BLaER1 treated with 17β-estradiol and CSF1 and Interleukin-3, amounts not matched to agents 10 nM and 100 nM (cell line): ENCODE measurements at regions not wholly inside any gene's neighbourhood (a gene's known extent, or its start where the extent isn't known, plus 50 kb on each side); places are given as distances from the start of the nearest gene placed in this dataset.

Experiments
- H3K27ac ChIP-seq, 11 experiments: shearing (Covaris generic); formaldehyde crosslinking; 2 replicates each; pipeline ENCODE4 v1.8.1; 2022
- H3K27me3 ChIP-seq, 11 experiments: shearing (Covaris generic); formaldehyde crosslinking; 2 replicates each; pipeline ENCODE4 v1.8.1; 2022
- H3K36me3 ChIP-seq, 11 experiments: shearing (Covaris generic); formaldehyde crosslinking; 2 replicates each; pipeline ENCODE4 v1.8.1; 2022
- H3K4me1 ChIP-seq, 10 experiments: shearing (Covaris generic); formaldehyde crosslinking; 2 replicates each; pipeline ENCODE4 v1.8.1; 2022
- H3K4me2 ChIP-seq, 11 experiments: shearing (Covaris generic); formaldehyde crosslinking; 2 replicates each; pipeline ENCODE4 v1.8.1; 2022
- H3K4me3 ChIP-seq, 10 experiments: shearing (Covaris generic); formaldehyde crosslinking; 2 replicates each; pipeline ENCODE4 v1.8.1; 2022
- H3K9ac ChIP-seq, 11 experiments: shearing (Covaris generic); formaldehyde crosslinking; 2 replicates each; pipeline ENCODE4 v1.8.1; 2022
- H3K9me3 ChIP-seq, 11 experiments: shearing (Covaris generic); formaldehyde crosslinking; replicated peaks in 1 of 11; 2 replicates each; pipeline ENCODE4 v1.8.1; 2022
- H4K20me1 ChIP-seq, 11 experiments: shearing (Covaris generic); formaldehyde crosslinking; 2 replicates each; pipeline ENCODE4 v1.8.1; 2022
- Cebpa-rat ChIP-seq, 11 experiments: shearing (Covaris generic); IDR thresholded peaks; 2 replicates each; pipeline ENCODE4 v1.8.1; 2022

DNA sequence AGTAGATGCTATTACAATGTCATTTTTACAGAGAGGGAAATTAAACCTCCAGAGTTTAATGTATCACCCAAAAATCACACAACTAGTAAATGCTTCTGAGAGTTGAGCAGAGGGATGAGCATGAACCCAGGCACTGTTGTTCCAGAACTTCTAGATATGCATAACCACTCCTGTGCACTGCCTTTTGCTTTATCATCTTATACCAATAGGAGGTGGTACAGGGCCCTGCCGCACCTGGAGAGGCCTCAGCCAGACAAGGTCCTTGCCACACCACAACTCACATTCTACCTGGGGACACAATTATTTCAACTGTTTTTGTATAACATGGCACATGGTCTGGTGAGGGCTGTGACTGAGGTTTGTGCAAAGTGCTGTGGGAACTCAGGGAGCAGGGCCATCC lies 78.5 kb upstream of the NTRK3 start:
- Histone ChIP-seq H3K4me3 (no peak overlapping the region), H3K9me3 (no peaks in the 10 kb centered on the region), H4K20me1 (no peaks in the 10 kb centered on the region), H3K4me2 (no peak overlapping the region), H3K9ac (no peak overlapping the region), H3K4me1 (no peaks in the 10 kb centered on the region), H3K36me3 (no peaks in the 10 kb centered on the region), H3K27me3 (no peaks in the 10 kb centered on the region), H3K27ac (no peak overlapping the region)
- TF ChIP-seq Cebpa-rat (IDR thresholded peaks at IDR 0.05), result no peak

DNA sequence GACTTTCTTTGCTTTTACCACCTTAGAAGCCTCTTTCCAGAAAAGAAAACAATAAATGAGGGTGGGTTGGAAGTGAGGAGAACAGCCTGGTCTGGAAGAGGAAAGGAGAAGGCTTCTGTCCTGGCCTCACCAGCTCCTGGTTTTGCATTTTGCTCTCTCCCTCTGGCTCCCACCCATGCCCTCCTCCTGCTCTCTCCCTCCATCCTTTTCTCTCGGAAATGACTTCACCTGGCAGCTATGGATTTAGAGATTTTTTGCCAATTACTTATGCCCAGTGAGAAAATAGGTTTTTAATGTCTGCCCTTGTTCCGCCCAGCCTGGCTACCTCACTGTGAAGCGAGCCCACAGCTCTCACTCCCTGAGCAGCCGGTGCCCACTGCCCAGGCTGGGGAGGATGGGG lies 77.9 kb upstream of the NTRK3 start:
- no peak for TF ChIP-seq Cebpa-rat (IDR thresholded peaks at IDR 0.05)
- Histone ChIP-seq H4K20me1 (no peaks in the 10 kb centered on the region), H3K36me3 (no peaks in the 10 kb centered on the region), H3K27me3 (no peaks in the 10 kb centered on the region), H3K4me1 (no peaks in the 10 kb centered on the region), H3K9ac (no peak overlapping the region), H3K27ac (no peak overlapping the region), H3K4me3 (no peak overlapping the region), H3K9me3 (no peaks in the 10 kb centered on the region), H3K4me2 (no peak overlapping the region)

DNA sequence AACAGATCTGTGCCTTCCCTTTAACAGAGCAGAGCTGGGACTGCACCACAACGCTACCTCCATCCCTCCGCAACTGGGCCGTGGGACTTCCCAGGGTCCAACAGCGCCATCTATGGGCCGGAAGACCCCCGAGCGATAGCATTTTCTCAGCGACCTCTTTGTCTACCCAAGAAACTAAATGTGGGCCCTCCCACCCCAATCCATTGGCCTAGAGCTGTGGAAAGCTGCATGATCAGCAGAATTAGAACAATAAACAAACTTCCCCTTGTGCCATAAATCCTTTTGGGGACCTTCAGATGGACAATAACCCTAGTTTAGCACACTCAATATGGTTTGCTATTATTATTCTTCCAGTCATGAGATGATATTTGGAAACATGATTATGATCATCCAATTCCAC lies 74.8 kb upstream of the NTRK3 start:
- Histone ChIP-seq H3K27ac (no peak overlapping the region), H4K20me1 (no peaks in the 10 kb centered on the region), H3K9me3 (no peaks in the 10 kb centered on the region), H3K4me2 (no peak overlapping the region), H3K27me3 (no peaks in the 10 kb centered on the region), H3K4me1 (no peaks in the 10 kb centered on the region), H3K9ac (no peak overlapping the region), H3K36me3 (no peaks in the 10 kb centered on the region), H3K4me3 (no peak overlapping the region)
- no peak for TF ChIP-seq Cebpa-rat (IDR thresholded peaks at IDR 0.05)

DNA sequence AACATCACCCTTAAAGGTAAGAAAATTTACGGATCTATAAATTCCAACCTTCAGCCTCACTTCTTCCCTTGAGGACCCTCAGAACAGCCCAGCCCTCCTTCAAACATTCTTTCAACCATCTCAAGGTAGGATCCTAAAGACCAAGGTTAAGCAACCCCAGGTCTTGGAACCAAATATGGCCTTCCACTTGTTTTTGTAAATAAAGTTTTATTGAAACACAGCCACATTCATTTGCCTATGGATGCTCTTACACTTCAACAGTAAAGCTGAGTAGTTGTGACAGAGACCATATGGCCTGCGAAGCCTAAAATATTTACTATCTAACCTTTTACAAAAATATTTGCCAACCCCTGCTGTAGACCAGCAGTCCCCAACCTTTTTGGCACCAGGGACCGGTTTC lies 70.4 kb upstream of the NTRK3 start:
- Histone ChIP-seq H3K9me3 (no peaks in the 10 kb centered on the region), H3K27me3 (no peaks in the 10 kb centered on the region), H3K27ac (no peak overlapping the region), H3K4me2 (no peak overlapping the region), H3K4me3 (no peak overlapping the region), H3K9ac (no peak overlapping the region), H4K20me1 (no peaks in the 10 kb centered on the region), H3K36me3 (no peaks in the 10 kb centered on the region), H3K4me1 (no peaks in the 10 kb centered on the region)
- TF ChIP-seq Cebpa-rat (IDR thresholded peaks at IDR 0.05), result no peak

DNA sequence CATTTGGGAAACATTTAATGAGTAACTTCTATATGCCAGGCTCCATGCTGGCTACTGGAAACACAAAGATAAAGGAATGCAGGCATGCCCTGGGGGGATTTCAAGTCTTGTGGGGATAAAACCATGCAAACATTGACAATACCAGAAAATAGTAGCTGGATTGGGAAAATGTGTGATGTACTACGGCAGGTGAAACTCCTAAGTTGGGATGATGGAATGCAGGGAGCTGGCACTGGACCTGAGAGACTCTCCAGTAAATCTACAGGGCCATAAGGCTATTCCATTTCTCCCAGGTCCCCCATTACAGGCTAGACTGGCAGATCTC lies 68.2 kb upstream of the NTRK3 start:
- Histone ChIP-seq H3K36me3 (no peaks in the 10 kb centered on the region), H4K20me1 (no peaks in the 10 kb centered on the region), H3K9ac (no peak overlapping the region), H3K27ac (no peak overlapping the region), H3K4me2 (no peak overlapping the region), H3K27me3 (no peaks in the 10 kb centered on the region), H3K9me3 (0 out of 22 replicates have a peak, but pooled peaks cover 0 to 6% (median 0%) of the 10 kb centered on the region in 11 experiments), H3K4me1 (no peaks in the 10 kb centered on the region), H3K4me3 (no peak overlapping the region)
- no peak for TF ChIP-seq Cebpa-rat (IDR thresholded peaks at IDR 0.05)

DNA sequence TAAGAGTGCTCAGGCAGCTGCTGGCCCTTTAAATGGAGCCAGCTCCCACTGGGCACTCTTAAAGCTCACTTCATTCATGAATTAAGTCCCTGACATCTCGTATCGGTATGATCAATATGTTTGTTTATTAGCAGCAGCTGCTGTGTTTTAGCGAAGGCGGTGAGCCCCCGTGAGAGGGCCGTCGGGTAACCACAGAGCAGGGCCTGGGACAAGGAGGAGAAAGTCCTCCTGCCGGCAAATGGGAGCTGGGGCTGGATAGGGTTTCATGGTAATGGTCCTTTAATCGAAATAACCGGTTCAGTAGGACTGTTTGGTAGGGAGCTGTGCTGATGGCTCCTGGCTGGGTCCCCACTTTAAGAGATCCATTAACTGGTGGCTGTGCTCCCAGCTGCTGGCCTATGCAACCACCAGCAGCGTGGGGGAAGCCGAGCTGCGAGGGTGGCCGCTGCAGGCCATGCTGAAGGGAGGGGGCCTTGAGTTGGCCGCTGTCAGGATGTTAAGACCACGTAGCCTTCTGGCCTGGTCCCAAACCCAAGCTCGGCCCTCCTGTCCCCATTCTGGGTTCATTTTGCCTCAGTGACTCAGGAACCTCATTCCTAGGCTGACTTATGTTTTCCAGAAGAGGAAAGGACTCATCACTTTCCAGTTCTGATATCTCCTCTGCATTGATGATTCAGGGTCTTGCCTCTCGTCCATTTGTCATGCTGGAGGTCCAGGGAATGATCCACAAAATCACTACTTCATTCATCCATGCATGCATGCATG lies 67.6 kb upstream of the NTRK3 start:
- Histone ChIP-seq H3K27ac (no peak overlapping the region), H3K4me1 (no peaks in the 10 kb centered on the region), H3K9me3 (0 out of 22 replicates have a peak, but pooled peaks cover 0 to 6% (median 0%) of the 10 kb centered on the region in 11 experiments), H3K36me3 (no peaks in the 10 kb centered on the region), H3K4me2 (no peak overlapping the region), H3K4me3 (no peak overlapping the region), H3K9ac (no peak overlapping the region), H4K20me1 (no peaks in the 10 kb centered on the region), H3K27me3 (no peaks in the 10 kb centered on the region)
- TF ChIP-seq Cebpa-rat (IDR thresholded peaks at IDR 0.05), result no peak

DNA sequence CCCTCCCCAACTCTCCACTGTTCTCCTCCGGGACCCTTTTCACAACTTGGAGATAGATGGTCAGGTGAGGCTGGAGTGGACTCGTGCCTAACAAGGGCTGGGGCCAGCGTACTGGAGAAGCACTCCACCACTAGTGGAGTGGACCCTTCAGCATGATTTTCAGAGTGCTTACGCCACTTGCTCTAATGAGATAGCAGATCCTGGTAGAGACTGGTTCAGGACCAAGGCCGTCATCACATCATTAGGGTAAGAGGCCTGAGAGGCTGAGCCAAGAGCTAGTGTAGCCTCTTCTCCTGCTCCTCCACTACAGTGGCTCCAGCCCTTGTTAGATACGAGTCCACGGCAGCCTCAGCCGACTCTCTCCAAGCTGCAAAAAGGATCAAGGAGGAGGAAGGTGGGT lies 66.9 kb upstream of the NTRK3 start:
- TF ChIP-seq Cebpa-rat (IDR thresholded peaks at IDR 0.05), result no peak
- 0 out of 22 replicates have a peak, but pooled peaks cover 0 to 6% (median 0%) of the 10 kb centered on the region in 11 experiments for H3K9me3 ChIP-seq
- no peak overlapping the region for H3K9ac ChIP-seq
- no peaks in the 10 kb centered on the region for H3K36me3 ChIP-seq
- H4K20me1 ChIP-seq, result no peaks in the 10 kb centered on the region
- H3K4me3 ChIP-seq, result no peak overlapping the region
- H3K27ac ChIP-seq, result no peak overlapping the region
- H3K4me1 ChIP-seq, result no peaks in the 10 kb centered on the region
- H3K27me3 ChIP-seq, result no peaks in the 10 kb centered on the region
- H3K4me2 ChIP-seq, result no peak overlapping the region

DNA sequence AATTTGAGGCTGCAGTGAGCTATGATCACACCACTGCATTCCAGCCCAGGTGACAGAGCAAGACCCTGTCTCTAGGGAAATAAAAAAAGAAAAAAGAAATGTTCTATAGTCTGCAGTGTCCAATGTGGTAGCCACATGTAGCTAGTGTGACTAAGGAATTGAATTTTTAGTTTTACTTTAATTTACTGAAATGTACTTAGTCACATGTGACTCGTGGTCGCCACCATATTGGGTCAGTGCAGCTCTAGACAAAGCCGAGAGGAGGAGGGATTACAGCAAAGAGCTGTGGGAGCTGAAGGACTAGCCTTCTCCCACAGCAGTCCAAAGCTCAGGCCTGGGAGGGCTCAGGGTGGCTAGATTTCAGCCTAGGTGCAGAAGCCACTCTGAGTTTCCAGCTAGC lies 65.9 kb upstream of the NTRK3 start:
- Histone ChIP-seq H3K9ac (no peak overlapping the region), H3K4me2 (no peak overlapping the region), H3K4me1 (no peaks in the 10 kb centered on the region), H4K20me1 (no peaks in the 10 kb centered on the region), H3K27me3 (no peaks in the 10 kb centered on the region), H3K4me3 (no peak overlapping the region), H3K27ac (no peak overlapping the region), H3K9me3 (0 out of 22 replicates have a peak, but pooled peaks cover 0 to 6% (median 0%) of the 10 kb centered on the region in 11 experiments), H3K36me3 (no peaks in the 10 kb centered on the region)
- TF ChIP-seq Cebpa-rat (IDR thresholded peaks at IDR 0.05), result no peak

DNA sequence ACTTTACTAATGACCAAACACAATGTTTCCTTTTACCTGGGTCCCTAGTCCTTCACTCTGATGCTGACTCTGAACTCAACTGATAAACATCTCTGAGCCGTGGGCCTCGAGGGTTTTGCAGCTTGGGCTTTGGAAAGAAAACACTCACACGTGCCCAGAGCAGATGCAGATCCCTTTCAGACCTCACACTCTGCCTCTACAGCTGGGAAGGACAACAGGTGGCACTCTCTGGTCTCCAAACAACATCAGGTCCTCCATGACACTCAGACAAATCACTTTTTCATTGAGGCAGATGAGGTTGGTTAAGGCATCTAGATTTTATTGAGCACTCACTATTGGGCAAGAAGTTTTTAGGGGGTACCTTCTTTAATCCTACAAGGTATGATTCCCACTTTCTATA lies 64.7 kb upstream of the NTRK3 start:
- no peak overlapping the region for H3K9ac ChIP-seq
- no peaks in the 10 kb centered on the region for H4K20me1 ChIP-seq
- no peak overlapping the region for H3K4me2 ChIP-seq

DNA sequence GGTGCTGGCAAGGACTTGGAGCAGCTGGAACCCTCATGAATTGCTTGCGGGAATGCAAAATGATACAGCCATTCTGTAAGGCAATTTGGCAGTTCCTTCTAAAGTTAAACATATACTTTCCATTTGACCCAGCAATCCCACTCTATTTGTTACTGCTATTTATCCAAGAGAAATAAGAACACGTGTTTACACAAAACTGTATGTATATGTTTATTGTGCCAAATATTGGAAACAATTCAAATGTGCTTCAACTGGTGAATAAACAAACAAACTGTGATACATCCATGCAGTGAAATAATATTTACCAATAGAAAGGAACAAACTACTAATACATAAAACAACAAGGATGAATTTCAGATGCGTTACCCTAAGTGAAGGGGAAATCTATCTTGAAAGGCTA lies 60.0 kb upstream of the NTRK3 start:
- H3K9ac ChIP-seq, result no peak overlapping the region
- no peak overlapping the region for H3K27ac ChIP-seq
- H3K9me3 ChIP-seq, result peaks cover 0 to 19% (median 9%) of the 10 kb centered on the region in 11 experiments; a peak in 10 of 22 replicates
- no peaks in the 10 kb centered on the region for H3K36me3 ChIP-seq
- H4K20me1 ChIP-seq, result no peaks in the 10 kb centered on the region
- TF ChIP-seq Cebpa-rat (IDR thresholded peaks at IDR 0.05), result no peak
- H3K4me3 ChIP-seq, result no peak overlapping the region
- H3K27me3 ChIP-seq, result no peaks in the 10 kb centered on the region
- H3K4me2 ChIP-seq, result no peak overlapping the region
- H3K4me1 ChIP-seq, result no peaks in the 10 kb centered on the region

More for the DNA sequence above, 64.7 kb upstream of the NTRK3 start:
- no peak overlapping the region for H3K4me3 ChIP-seq
- no peaks in the 10 kb centered on the region for H3K36me3 ChIP-seq
- no peak for TF ChIP-seq Cebpa-rat (IDR thresholded peaks at IDR 0.05)
- H3K9me3 ChIP-seq, result peaks cover 0 to 6% (median 0%) of the 10 kb centered on the region in 11 experiments; a peak in 1 of 22 replicates
- no peak overlapping the region for H3K27ac ChIP-seq
- H3K27me3 ChIP-seq, result no peaks in the 10 kb centered on the region
- no peaks in the 10 kb centered on the region for H3K4me1 ChIP-seq
